GM18507 (cell line): ENCODE measurements at regions not wholly inside any gene's neighbourhood (a gene's known extent, or its start where the extent isn't known, plus 50 kb on each side); places are given as distances from the start of the nearest gene placed in this dataset.

Experiments used
- DNase-seq: peaks from one replicate; pipeline ENCODE4 v3.0.0; 2011; ENCODE audit warnings: low read depth; ENCODE audit not compliant: insufficient read length; ENCODE audit errors: extremely low spot score
- FAIRE-seq: peaks from 2 replicates; lab custom pipeline; 2011; peaks lifted over from hg19 to GRCh38; lab: Jason Lieb, UNC

GRCh38 chr21:24989516-24989915 lies 617.8 kb downstream of the MRPL39 start:
- DNase-seq = no peak
- FAIRE-seq = no peak

GRCh38 chr21:24988941-24989340 lies 618.3 kb downstream of the MRPL39 start:
- no peak for FAIRE-seq

GRCh38 chr21:24976238-24976637 lies 631.0 kb downstream of the MRPL39 start:
- FAIRE-seq (peak; percentile 73), DNase-seq (no peak)

More at GRCh38 chr21:24988941-24989340, 618.3 kb downstream of the MRPL39 start:
- no peak for DNase-seq

GRCh38 chr21:24969068-24969467 lies 638.2 kb downstream of the MRPL39 start:
- DNase-seq (no peak), FAIRE-seq (no peak)

GRCh38 chr21:24955275-24955961 lies 651.9 kb downstream of the MRPL39 start:
- FAIRE-seq = peak; percentile 93

GRCh38 chr21:24948186-24948585 lies 659.1 kb downstream of the MRPL39 start:
- FAIRE-seq = no peak
- no peak for DNase-seq

More at GRCh38 chr21:24955275-24955961, 651.9 kb downstream of the MRPL39 start:
- DNase-seq = peak; percentile 17

GRCh38 chr21:24945910-24946309 lies 661.4 kb downstream of the MRPL39 start:
- no peak for FAIRE-seq
- no peak for DNase-seq

- FAIRE-seq = no peak
These were observed 665.7 kb downstream of the MRPL39 start for GRCh38 chr21:24941316-24942185.

GRCh38 chr21:24939291-24939690 lies 668.0 kb downstream of the MRPL39 start:
- DNase-seq = no peak
- no peak for FAIRE-seq

More at GRCh38 chr21:24941316-24942185, 665.7 kb downstream of the MRPL39 start:
- DNase-seq = no peak

- no peak for FAIRE-seq
- no peak for DNase-seq
These were observed 668.7 kb downstream of the MRPL39 start for GRCh38 chr21:24938573-24938972.

- FAIRE-seq = no peak
- DNase-seq = no peak
These were observed 671.3 kb downstream of the MRPL39 start for GRCh38 chr21:24935991-24936390.

- no peak for FAIRE-seq
- DNase-seq = no peak
These were observed 696.7 kb downstream of the MRPL39 start for GRCh38 chr21:24910591-24910990.

GRCh38 chr21:24903994-24904635 lies 703.2 kb downstream of the MRPL39 start:
- DNase-seq (no peak), FAIRE-seq (no peak)

GRCh38 chr21:24899138-24899537 lies 708.1 kb downstream of the MRPL39 start:
- FAIRE-seq (peak; percentile 71), DNase-seq (no peak)

GRCh38 chr21:24897883-24898282 lies 709.4 kb downstream of the MRPL39 start:
- FAIRE-seq = peak; percentile 79
- no peak for DNase-seq

- FAIRE-seq (no peak), DNase-seq (no peak)
These were observed 710.6 kb downstream of the MRPL39 start for GRCh38 chr21:24896735-24897124.

- DNase-seq = no peak
- FAIRE-seq = peak; percentile 91
These were observed 711.2 kb downstream of the MRPL39 start for GRCh38 chr21:24895885-24896734.

GRCh38 chr21:24894324-24894723 lies 713.0 kb downstream of the MRPL39 start:
- DNase-seq (no peak), FAIRE-seq (no peak)

- FAIRE-seq = no peak
- DNase-seq = no peak
These were observed 717.3 kb downstream of the MRPL39 start for GRCh38 chr21:24890021-24890420.
